ENCODE measurements at regions not wholly inside any gene's neighbourhood (a gene's known extent, or its start where the extent isn't known, plus 50 kb on each side); places are given as distances from the start of the nearest gene placed in this dataset.

- intact Hi-C loops (cut with DNase I; ENCODE audit: low total_unique reads): no loop called here
- H3K27ac ChIP-seq: no peak overlapping the region
Measured at GRCh38 chr12:76242813-76243550, 105.2 kb downstream of the BBS10 start.

GRCh38 chr12:76241371-76241770 lies 106.8 kb downstream of the BBS10 start:
- intact Hi-C loops (cut with DNase I; ENCODE audit: low total_unique reads): no loop called here

More at GRCh38 chr12:76242813-76243550, 105.2 kb downstream of the BBS10 start:
- no peak for DNase-seq (ENCODE audit: low spot score in 2 of 2)
- Histone ChIP-seq H3K36me3 (no peaks in the 10 kb centered on the region), H3K27me3 (no peaks in the 10 kb centered on the region), H3K4me1 (no peaks in the 10 kb centered on the region), H3K9me3 (no peaks in the 10 kb centered on the region), H3K4me3 (no peak overlapping the region)
- no peak for TF ChIP-seq POLR2A (IDR thresholded peaks at IDR 0.05)
- TF ChIP-seq, protein P1, sequence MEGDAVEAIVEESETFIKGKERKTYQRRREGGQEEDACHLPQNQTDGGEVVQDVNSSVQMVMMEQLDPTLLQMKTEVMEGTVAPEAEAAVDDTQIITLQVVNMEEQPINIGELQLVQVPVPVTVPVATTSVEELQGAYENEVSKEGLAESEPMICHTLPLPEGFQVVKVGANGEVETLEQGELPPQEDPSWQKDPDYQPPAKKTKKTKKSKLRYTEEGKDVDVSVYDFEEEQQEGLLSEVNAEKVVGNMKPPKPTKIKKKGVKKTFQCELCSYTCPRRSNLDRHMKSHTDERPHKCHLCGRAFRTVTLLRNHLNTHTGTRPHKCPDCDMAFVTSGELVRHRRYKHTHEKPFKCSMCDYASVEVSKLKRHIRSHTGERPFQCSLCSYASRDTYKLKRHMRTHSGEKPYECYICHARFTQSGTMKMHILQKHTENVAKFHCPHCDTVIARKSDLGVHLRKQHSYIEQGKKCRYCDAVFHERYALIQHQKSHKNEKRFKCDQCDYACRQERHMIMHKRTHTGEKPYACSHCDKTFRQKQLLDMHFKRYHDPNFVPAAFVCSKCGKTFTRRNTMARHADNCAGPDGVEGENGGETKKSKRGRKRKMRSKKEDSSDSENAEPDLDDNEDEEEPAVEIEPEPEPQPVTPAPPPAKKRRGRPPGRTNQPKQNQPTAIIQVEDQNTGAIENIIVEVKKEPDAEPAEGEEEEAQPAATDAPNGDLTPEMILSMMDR (IDR thresholded peaks at IDR 0.05): no peak

DNA sequence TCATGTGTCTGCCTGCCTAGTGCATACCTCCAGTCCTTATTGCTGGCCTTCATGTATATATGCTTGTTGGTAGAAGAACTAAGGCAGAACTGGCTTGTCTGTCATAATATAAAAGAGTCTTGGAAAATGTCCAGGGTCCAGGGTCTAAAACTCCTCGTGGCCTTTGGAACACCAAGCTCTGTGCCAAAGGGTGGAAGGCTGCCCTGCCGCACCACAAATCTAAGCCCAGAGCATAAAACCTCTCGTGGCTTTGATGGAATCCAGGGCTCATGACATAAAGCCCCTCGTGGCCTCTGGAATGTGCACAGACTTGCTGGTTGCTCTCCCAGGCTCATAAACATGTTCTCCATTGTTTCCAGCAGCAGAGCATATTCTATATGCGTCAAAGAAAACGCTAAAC lies 107.9 kb downstream of the BBS10 start:
- Histone ChIP-seq H3K9me3 (no peaks in the 10 kb centered on the region), H3K36me3 (no peaks in the 10 kb centered on the region), H3K27me3 (no peaks in the 10 kb centered on the region), H3K27ac (no peak overlapping the region), H3K4me1 (no peaks in the 10 kb centered on the region), H3K4me3 (no peak overlapping the region)
- intact Hi-C loops (cut with DNase I; ENCODE audit: low total_unique reads): no loop called here
- no peak for DNase-seq (ENCODE audit: low spot score in 2 of 2)
- no peak for TF ChIP-seq POLR2AphosphoS5 (IDR thresholded peaks at IDR 0.05)
- no peak for TF ChIP-seq POLR2A (IDR thresholded peaks at IDR 0.05)
- TF ChIP-seq, protein P1 (IDR thresholded peaks at IDR 0.05): no peak

More at GRCh38 chr12:76241371-76241770, 106.8 kb downstream of the BBS10 start:
- Histone ChIP-seq H3K4me3 (no peak overlapping the region), H3K36me3 (no peaks in the 10 kb centered on the region), H3K9me3 (no peaks in the 10 kb centered on the region), H3K27ac (no peak overlapping the region), H3K4me1 (no peaks in the 10 kb centered on the region), H3K27me3 (no peaks in the 10 kb centered on the region)
- TF ChIP-seq POLR2A (IDR thresholded peaks at IDR 0.05) (no peak), POLR2AphosphoS5 (IDR thresholded peaks at IDR 0.05) (no peak)
- TF ChIP-seq, protein P1 (IDR thresholded peaks at IDR 0.05): no peak
- no peak for DNase-seq (ENCODE audit: low spot score in 2 of 2)

- Histone ChIP-seq H3K9me3 (no peaks in the 10 kb centered on the region), H3K27ac (no peak overlapping the region), H3K4me1 (no peaks in the 10 kb centered on the region), H3K36me3 (no peaks in the 10 kb centered on the region), H3K27me3 (no peaks in the 10 kb centered on the region), H3K4me3 (no peak overlapping the region)
- TF ChIP-seq POLR2AphosphoS5 (IDR thresholded peaks at IDR 0.05): no peak
- TF ChIP-seq POLR2A (IDR thresholded peaks at IDR 0.05): no peak
- TF ChIP-seq, protein P1 (IDR thresholded peaks at IDR 0.05): no peak
- DNase-seq (ENCODE audit: low spot score in 2 of 2): no peak
- intact Hi-C loops (cut with DNase I; ENCODE audit: low total_unique reads): no loop called here
Measured at GRCh38 chr12:76238688-76239087, 109.5 kb downstream of the BBS10 start.

- TF ChIP-seq, protein P1 (IDR thresholded peaks at IDR 0.05): no peak
- no peak for TF ChIP-seq POLR2A (IDR thresholded peaks at IDR 0.05)
- TF ChIP-seq POLR2AphosphoS5 (IDR thresholded peaks at IDR 0.05): no peak
- H3K36me3 ChIP-seq: no peaks in the 10 kb centered on the region
- H3K4me1 ChIP-seq: no peaks in the 10 kb centered on the region
- intact Hi-C loops (cut with DNase I; ENCODE audit: low total_unique reads): no loop called here
- DNase-seq (ENCODE audit: low spot score in 2 of 2): no peak
- no peaks in the 10 kb centered on the region for H3K27me3 ChIP-seq
- no peaks in the 10 kb centered on the region for H3K9me3 ChIP-seq
- H3K27ac ChIP-seq: no peak overlapping the region
- no peak overlapping the region for H3K4me3 ChIP-seq
Measured at GRCh38 chr12:76237086-76237701, 111.0 kb downstream of the BBS10 start.

Data from breast epithelium (tissue), 4 donors.